Caco-2 (cell line): ENCODE measurements at regions not wholly inside any gene's neighbourhood (a gene's known extent, or its start where the extent isn't known, plus 50 kb on each side); places are given as distances from the start of the nearest gene placed in this dataset.

ENCODE experiments used
- BruUV-seq: library from RNA; stranded (reverse); fragments of 400-500 nt; replicated peaks from 2 replicates; lab custom pipeline; 2021; lab: Mats Ljungman, UMichigan
- CTCF ChIA-PET: fragments of 300-600 bp; sonication (Branson Sonifier 250); formaldehyde crosslinking; loops from one replicate; lab custom pipeline; 2022; ENCODE audit warnings: antibody characterized with exemption; lab: Charles Lee
- POLR2A ChIA-PET: fragments of 300-600 bp; sonication (Branson Sonifier 250); formaldehyde crosslinking; loops from one replicate; lab custom pipeline; 2022; ENCODE audit warnings: antibody characterized with exemption; lab: Charles Lee
- DNase-seq, 2 experiments: peaks; one replicate each; pipeline versions ENCODE4 v3.0.0 to v3.0.0-alpha.2; 2020 to 2022
- H3K27me3 ChIP-seq: replicated peaks from 2 replicates; pipeline ENCODE4 v1.6.0; 2011; ENCODE audit warnings: low read length; ENCODE audit not compliant: control insufficient read depth, insufficient read depth
- H3K36me3 ChIP-seq: 2 replicates; pipeline ENCODE4 v1.5.1; 2011; ENCODE audit warnings: low read length; ENCODE audit not compliant: control insufficient read depth, insufficient read depth
- H3K4me1 ChIP-seq: fragments of 250-450 bp; sonication (Bioruptor Pico); 2 replicates; pipeline ENCODE4 v1.5.1; 2020; ENCODE audit warnings: mild to moderate bottlenecking
- H3K4me3 ChIP-seq: 2 replicates; pipeline ENCODE4 v1.5.1; 2011; ENCODE audit warnings: low read depth, mild to moderate bottlenecking, control low read depth, low read length
- H3K9me3 ChIP-seq: fragments of 250-450 bp; sonication (Bioruptor Pico); 2 replicates; pipeline ENCODE4 v1.5.1; 2020; ENCODE audit warnings: mild to moderate bottlenecking, moderate library complexity
- H3K27ac Mint-ChIP-seq: one replicate; pipeline ENCODE4 v1.8.0; 2022; ENCODE audit warnings: mixed read lengths; ENCODE audit not compliant: unreplicated experiment
- H3K27me3 Mint-ChIP-seq: one replicate; pipeline ENCODE4 v1.8.0; 2022; ENCODE audit warnings: mixed read lengths; ENCODE audit not compliant: insufficient read depth, unreplicated experiment
- H3K36me3 Mint-ChIP-seq: one replicate; pipeline ENCODE4 v1.8.0; 2022; ENCODE audit warnings: mild to moderate bottlenecking, mixed read lengths; ENCODE audit not compliant: insufficient read depth, unreplicated experiment
- H3K4me1 Mint-ChIP-seq: one replicate; pipeline ENCODE4 v1.8.0; 2022; ENCODE audit warnings: low read depth, mixed read lengths; ENCODE audit not compliant: unreplicated experiment
- H3K4me3 Mint-ChIP-seq: one replicate; pipeline ENCODE4 v1.8.0; 2022; ENCODE audit warnings: mild to moderate bottlenecking, moderate library complexity, mixed read lengths; ENCODE audit not compliant: unreplicated experiment
- H3K9me3 Mint-ChIP-seq: one replicate; pipeline ENCODE4 v1.8.0; 2022; ENCODE audit warnings: mixed read lengths; ENCODE audit not compliant: unreplicated experiment
- intact Hi-C: fragments of 100-400 bp; cut with micrococcal nuclease; formaldehyde crosslinking; loops from one replicate; pipeline ENCODE4 v1.10.0; 2022; ENCODE audit not compliant: unreplicated experiment
- TF ChIP-seq, protein P1 (sequence below), 2 experiments: fragments of 200-600 bp in 1 of 2; IDR thresholded peaks; 1 replicate in 1 of 2; 2 replicates in 1 of 2; pipeline versions ENCODE4 v1.5.1 to v1.8.0; 2011 to 2022; ENCODE audit warnings: antibody characterized with exemption in 1 of 2, control low read depth in 1 of 2, inconsistent platforms in 1 of 2, low read depth in 1 of 2, low read length in 1 of 2, mild to moderate bottlenecking in 1 of 2, moderate library complexity in 1 of 2; ENCODE audit not compliant: insufficient read depth in 1 of 2, severe bottlenecking in 1 of 2, unreplicated experiment in 1 of 2

DNA sequence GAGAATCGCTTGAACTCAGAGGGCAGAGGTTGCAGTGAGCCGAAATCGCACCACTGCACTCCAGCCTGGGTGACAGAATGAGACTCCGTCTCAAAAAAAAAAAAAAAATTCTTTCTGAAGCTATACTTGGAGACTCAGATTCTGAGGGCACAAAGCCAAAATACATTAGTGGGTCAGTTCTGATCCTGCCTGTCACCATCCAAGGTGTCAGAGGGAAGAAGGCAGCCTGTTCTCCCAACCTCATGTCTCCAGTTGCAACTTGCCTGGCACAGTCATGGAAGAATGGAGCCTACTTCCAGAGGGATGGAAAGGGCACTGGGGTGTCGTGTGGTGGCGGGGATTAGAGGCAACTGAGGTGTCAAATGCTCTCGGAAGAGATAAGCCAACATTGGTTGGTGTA is 104.8 kb upstream of the GATA6 start:
- no peaks in the 10 kb centered on the region for H3K36me3 ChIP-seq
- H3K27me3 ChIP-seq: no peaks in the 10 kb centered on the region
- POLR2A ChIA-PET: interaction anchor here (0.7 kb wide), 1 partner anchor 11 kb away, joined by 3 read pairs; no protein-coding TSS in a partner anchor
- intact Hi-C loops: no loop called here
- H3K4me3 ChIP-seq: no peak overlapping the region
- TF ChIP-seq, protein P1, sequence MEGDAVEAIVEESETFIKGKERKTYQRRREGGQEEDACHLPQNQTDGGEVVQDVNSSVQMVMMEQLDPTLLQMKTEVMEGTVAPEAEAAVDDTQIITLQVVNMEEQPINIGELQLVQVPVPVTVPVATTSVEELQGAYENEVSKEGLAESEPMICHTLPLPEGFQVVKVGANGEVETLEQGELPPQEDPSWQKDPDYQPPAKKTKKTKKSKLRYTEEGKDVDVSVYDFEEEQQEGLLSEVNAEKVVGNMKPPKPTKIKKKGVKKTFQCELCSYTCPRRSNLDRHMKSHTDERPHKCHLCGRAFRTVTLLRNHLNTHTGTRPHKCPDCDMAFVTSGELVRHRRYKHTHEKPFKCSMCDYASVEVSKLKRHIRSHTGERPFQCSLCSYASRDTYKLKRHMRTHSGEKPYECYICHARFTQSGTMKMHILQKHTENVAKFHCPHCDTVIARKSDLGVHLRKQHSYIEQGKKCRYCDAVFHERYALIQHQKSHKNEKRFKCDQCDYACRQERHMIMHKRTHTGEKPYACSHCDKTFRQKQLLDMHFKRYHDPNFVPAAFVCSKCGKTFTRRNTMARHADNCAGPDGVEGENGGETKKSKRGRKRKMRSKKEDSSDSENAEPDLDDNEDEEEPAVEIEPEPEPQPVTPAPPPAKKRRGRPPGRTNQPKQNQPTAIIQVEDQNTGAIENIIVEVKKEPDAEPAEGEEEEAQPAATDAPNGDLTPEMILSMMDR (IDR thresholded peaks at IDR 0.05; ENCODE audit: insufficient read depth in 1 of 2, low read depth in 1 of 2, low read length in 1 of 2, severe bottlenecking in 1 of 2, unreplicated experiment in 1 of 2): no peak
- Mint-ChIP-seq H3K27me3 (no peaks in the 10 kb centered on the region), H3K9me3 (peaks cover 20% of the 10 kb centered on the region), H3K36me3 (no peaks in the 10 kb centered on the region), H3K4me3 (no peak overlapping the region), H3K4me1 (peaks cover 36% of the 10 kb centered on the region), H3K27ac (peak overlapping the region; percentile 35)
- DNase-seq: no peak
- CTCF ChIA-PET: no interaction called here
- no peaks in the 10 kb centered on the region for H3K9me3 ChIP-seq
- BruUV-seq: no TSS peak
- peaks cover 57% of the 10 kb centered on the region for H3K4me1 ChIP-seq

DNA sequence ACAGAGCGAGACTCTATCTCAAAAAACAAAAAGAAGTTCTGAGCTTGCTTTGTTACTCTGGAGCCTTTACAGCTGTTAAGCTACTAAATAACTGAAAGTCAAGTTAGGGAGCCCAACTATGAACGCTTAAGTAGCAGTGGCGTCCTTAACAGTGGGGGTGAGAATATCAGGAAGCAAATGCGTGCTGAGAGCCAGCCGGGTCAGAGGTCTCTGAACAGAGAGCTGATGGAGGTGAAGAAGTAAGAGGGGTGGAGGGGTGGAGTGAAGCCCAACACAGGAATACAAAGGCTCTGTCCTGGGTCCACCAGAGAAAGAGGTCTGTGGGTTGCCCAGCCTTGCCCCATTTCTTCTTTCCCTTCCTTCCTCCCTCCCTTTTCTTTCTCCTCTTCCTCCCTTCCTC is 104.1 kb upstream of the GATA6 start:
- Histone ChIP-seq H3K4me1 (peaks cover 50% of the 10 kb centered on the region), H3K9me3 (no peaks in the 10 kb centered on the region), H3K27me3 (no peaks in the 10 kb centered on the region), H3K36me3 (no peaks in the 10 kb centered on the region), H3K4me3 (no peak overlapping the region)
- peaks cover 20% of the 10 kb centered on the region for H3K9me3 Mint-ChIP-seq
- H3K4me1 Mint-ChIP-seq: peaks cover 36% of the 10 kb centered on the region
- ChIA-PET CTCF (no interaction called here), POLR2A (no interaction called here)
- TF ChIP-seq, protein P1 (IDR thresholded peaks at IDR 0.05; ENCODE audit: insufficient read depth in 1 of 2, low read depth in 1 of 2, low read length in 1 of 2, severe bottlenecking in 1 of 2, unreplicated experiment in 1 of 2): no peak
- no peak overlapping the region for H3K4me3 Mint-ChIP-seq
- DNase-seq: no peak
- H3K36me3 Mint-ChIP-seq: no peaks in the 10 kb centered on the region
- H3K27ac Mint-ChIP-seq: peak overlapping the region; percentile 35
- intact Hi-C loops: no loop called here
- no peaks in the 10 kb centered on the region for H3K27me3 Mint-ChIP-seq
- BruUV-seq: no TSS peak

- Mint-ChIP-seq H3K27ac (peak overlapping the region; percentile 35), H3K9me3 (peaks cover 20% of the 10 kb centered on the region), H3K27me3 (no peaks in the 10 kb centered on the region), H3K36me3 (no peaks in the 10 kb centered on the region), H3K4me3 (no peak overlapping the region), H3K4me1 (peaks cover 36% of the 10 kb centered on the region)
- intact Hi-C loops: no loop called here
- DNase-seq: peak in 1 of 2 experiments; percentile 42
- TF ChIP-seq, protein P1 (IDR thresholded peaks at IDR 0.05; ENCODE audit: insufficient read depth in 1 of 2, low read depth in 1 of 2, low read length in 1 of 2, severe bottlenecking in 1 of 2, unreplicated experiment in 1 of 2): no peak
- Histone ChIP-seq H3K4me1 (peaks cover 42% of the 10 kb centered on the region), H3K4me3 (no peak overlapping the region), H3K27me3 (no peaks in the 10 kb centered on the region), H3K36me3 (no peaks in the 10 kb centered on the region), H3K9me3 (no peaks in the 10 kb centered on the region)
- BruUV-seq: no TSS peak
- ChIA-PET POLR2A (no interaction called here), CTCF (no interaction called here)
These were observed 103.3 kb upstream of the GATA6 start for GRCh38 chr18:22066083-22066485.
